ENCODE measurements at regions not wholly inside any gene's neighbourhood (a gene's known extent, or its start where the extent isn't known, plus 50 kb on each side); places are given as distances from the start of the nearest gene placed in this dataset.

GRCh38 chr10:27391916-27392315, 112.2 kb upstream of the RAB18 start:
- TF ChIP-seq CTCF (conservative IDR thresholded peaks at IDR 0.05; ENCODE audit: low read length): no peak
- no peak for TF ChIP-seq EZH2phosphoT487 (IDR thresholded peaks at IDR 0.05; ENCODE audit: borderline replicate concordance)
